ENCODE measurements at regions not wholly inside any gene's neighbourhood (a gene's known extent, or its start where the extent isn't known, plus 50 kb on each side); places are given as distances from the start of the nearest gene placed in this dataset.

- Mint-ChIP-seq H3K4me1 (no peaks in the 10 kb centered on the region), H3K27me3 (no peaks in the 10 kb centered on the region), H3K4me3 (no peak overlapping the region), H3K27ac (no peak overlapping the region), H3K9me3 (ENCODE audit: insufficient read depth) (no peaks in the 10 kb centered on the region)
- intact Hi-C loops (cut with micrococcal nuclease): no loop called here
- Histone ChIP-seq H4K20me1 (ENCODE audit: control insufficient read depth, insufficient read depth, low read length, poor library complexity, severe bottlenecking) (no peaks in the 10 kb centered on the region), H3K27me3 (replicated peaks in 1 of 4; ENCODE audit: control extremely low read depth in 1 of 4, control insufficient read depth in 3 of 4, insufficient read depth in 4 of 4, low read length in 3 of 4) (no peaks in the 10 kb centered on the region), H3K36me3 (replicated peaks in 1 of 2; ENCODE audit: control extremely low read depth in 1 of 2, control insufficient read depth in 1 of 2, extremely low read depth in 1 of 2, insufficient read depth in 2 of 2, low read length in 1 of 2) (no peaks in the 10 kb centered on the region), H3K27ac (ENCODE audit: low read length in 2 of 2) (no peak overlapping the region), H3K79me2 (ENCODE audit: control insufficient read depth, insufficient read depth, low read length) (no peaks in the 10 kb centered on the region), H3K4me3 (ENCODE audit: control extremely low read depth in 1 of 5, extremely low read depth in 1 of 5, insufficient read depth in 1 of 5, low read depth in 2 of 5, low read length in 4 of 5) (no peak overlapping the region), H3K9me3 (ENCODE audit: control extremely low read depth in 1 of 3, control insufficient read depth in 2 of 3, insufficient read depth in 1 of 3, low read length in 2 of 3) (no peaks in the 10 kb centered on the region), H3K4me2 (replicated peaks; ENCODE audit: low read depth, low read length, poor library complexity, severe bottlenecking) (no peak overlapping the region), H3K9ac (ENCODE audit: low read length) (no peak overlapping the region), H3K4me1 (ENCODE audit: control insufficient read depth in 2 of 2, insufficient read depth in 2 of 2, low read length in 2 of 2) (no peaks in the 10 kb centered on the region), H2AFZ (ENCODE audit: insufficient read depth, low read depth, low read length, poor library complexity, severe bottlenecking) (no peak overlapping the region)
- no CpG with 5 or more reads among the region's 2 CpGs for WGBS (ENCODE audit: insufficient coverage)
- CTCF ChIA-PET: no interaction called here
- POLR2A ChIA-PET: no interaction called here
- DNase-seq (no peak), ATAC-seq (ENCODE audit: low read depth) (no peak)
- TF ChIP-seq, protein P1, sequence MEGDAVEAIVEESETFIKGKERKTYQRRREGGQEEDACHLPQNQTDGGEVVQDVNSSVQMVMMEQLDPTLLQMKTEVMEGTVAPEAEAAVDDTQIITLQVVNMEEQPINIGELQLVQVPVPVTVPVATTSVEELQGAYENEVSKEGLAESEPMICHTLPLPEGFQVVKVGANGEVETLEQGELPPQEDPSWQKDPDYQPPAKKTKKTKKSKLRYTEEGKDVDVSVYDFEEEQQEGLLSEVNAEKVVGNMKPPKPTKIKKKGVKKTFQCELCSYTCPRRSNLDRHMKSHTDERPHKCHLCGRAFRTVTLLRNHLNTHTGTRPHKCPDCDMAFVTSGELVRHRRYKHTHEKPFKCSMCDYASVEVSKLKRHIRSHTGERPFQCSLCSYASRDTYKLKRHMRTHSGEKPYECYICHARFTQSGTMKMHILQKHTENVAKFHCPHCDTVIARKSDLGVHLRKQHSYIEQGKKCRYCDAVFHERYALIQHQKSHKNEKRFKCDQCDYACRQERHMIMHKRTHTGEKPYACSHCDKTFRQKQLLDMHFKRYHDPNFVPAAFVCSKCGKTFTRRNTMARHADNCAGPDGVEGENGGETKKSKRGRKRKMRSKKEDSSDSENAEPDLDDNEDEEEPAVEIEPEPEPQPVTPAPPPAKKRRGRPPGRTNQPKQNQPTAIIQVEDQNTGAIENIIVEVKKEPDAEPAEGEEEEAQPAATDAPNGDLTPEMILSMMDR (IDR thresholded peaks at IDR 0.05): no peak
- no peak for TF ChIP-seq EZH2 (IDR thresholded peaks at IDR 0.05; ENCODE audit: borderline replicate concordance, insufficient read depth, low read depth, low read length, poor library complexity, severe bottlenecking)
Measured at GRCh38 chr3:75224412-75224811, 439.7 kb upstream of the FRG2C start.

DNA sequence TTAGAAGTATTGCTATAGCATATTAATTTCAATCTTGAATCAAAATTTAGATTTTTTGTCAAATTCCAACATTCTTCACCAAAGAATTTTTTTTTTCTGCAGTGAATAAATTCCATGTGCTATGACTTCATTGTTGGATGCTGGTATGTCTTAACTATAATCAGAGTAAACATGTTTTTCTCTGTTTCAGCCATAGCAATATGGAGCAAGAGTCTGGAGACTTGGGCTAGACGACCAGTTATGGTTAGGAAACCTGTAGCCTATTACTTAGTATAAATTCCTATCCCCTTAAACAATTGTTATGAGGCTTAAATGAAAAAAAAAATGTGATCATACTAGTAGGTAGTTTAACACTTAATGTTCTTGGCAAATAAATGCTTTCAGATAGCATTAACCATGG is 431.9 kb upstream of the FRG2C start:
- CTCF ChIA-PET: interaction anchor here (0.7 kb wide), 1 partner anchor 868 kb away, joined by 4 read pairs; no protein-coding TSS in a partner anchor
- Histone ChIP-seq H3K4me3 (ENCODE audit: control extremely low read depth in 1 of 5, extremely low read depth in 1 of 5, insufficient read depth in 1 of 5, low read depth in 2 of 5, low read length in 4 of 5) (no peak overlapping the region), H3K4me1 (ENCODE audit: control insufficient read depth in 2 of 2, insufficient read depth in 2 of 2, low read length in 2 of 2) (no peaks in the 10 kb centered on the region), H3K9me3 (ENCODE audit: control extremely low read depth in 1 of 3, control insufficient read depth in 2 of 3, insufficient read depth in 1 of 3, low read length in 2 of 3) (no peaks in the 10 kb centered on the region), H3K27me3 (replicated peaks in 1 of 4; ENCODE audit: control extremely low read depth in 1 of 4, control insufficient read depth in 3 of 4, insufficient read depth in 4 of 4, low read length in 3 of 4) (no peaks in the 10 kb centered on the region), H4K20me1 (ENCODE audit: control insufficient read depth, insufficient read depth, low read length, poor library complexity, severe bottlenecking) (no peaks in the 10 kb centered on the region), H3K79me2 (ENCODE audit: control insufficient read depth, insufficient read depth, low read length) (no peaks in the 10 kb centered on the region), H3K36me3 (replicated peaks in 1 of 2; ENCODE audit: control extremely low read depth in 1 of 2, control insufficient read depth in 1 of 2, extremely low read depth in 1 of 2, insufficient read depth in 2 of 2, low read length in 1 of 2) (no peaks in the 10 kb centered on the region), H2AFZ (ENCODE audit: insufficient read depth, low read depth, low read length, poor library complexity, severe bottlenecking) (no peak overlapping the region), H3K9ac (ENCODE audit: low read length) (no peak overlapping the region), H3K4me2 (replicated peaks; ENCODE audit: low read depth, low read length, poor library complexity, severe bottlenecking) (no peak overlapping the region), H3K27ac (ENCODE audit: low read length in 2 of 2) (no peak overlapping the region)
- intact Hi-C loops (cut with micrococcal nuclease): no loop called here
- Mint-ChIP-seq H3K9me3 (ENCODE audit: insufficient read depth) (no peaks in the 10 kb centered on the region), H3K4me1 (no peaks in the 10 kb centered on the region), H3K27ac (no peak overlapping the region), H3K27me3 (no peaks in the 10 kb centered on the region), H3K4me3 (no peak overlapping the region)
- DNase-seq: no peak
- no peak for ATAC-seq (ENCODE audit: low read depth)
- no CpG with 5 or more reads among the region's 1 CpG for WGBS (ENCODE audit: insufficient coverage)
- POLR2A ChIA-PET: no interaction called here
- TF ChIP-seq, protein P1 (IDR thresholded peaks at IDR 0.05): no peak
- TF ChIP-seq EZH2 (IDR thresholded peaks at IDR 0.05; ENCODE audit: borderline replicate concordance, insufficient read depth, low read depth, low read length, poor library complexity, severe bottlenecking): no peak
